Hepatocyte (in vitro differentiated cells): ENCODE measurements at regions not wholly inside any gene's neighbourhood (a gene's known extent, or its start where the extent isn't known, plus 50 kb on each side); places are given as distances from the start of the nearest gene placed in this dataset.

Experiments used
- CTCF ChIP-seq: fragments of 200-600 bp; sonication (generic); IDR thresholded peaks from 2 replicates; pipeline ENCODE4 v1.5.1; 2016; ENCODE audit warnings: antibody characterized with exemption, mild to moderate bottlenecking; ENCODE audit not compliant: poor library complexity
- EZH2 ChIP-seq: fragments of 200-600 bp; sonication (generic); IDR thresholded peaks from 2 replicates; pipeline ENCODE4 v1.6.1; 2016; ENCODE audit warnings: antibody characterized with exemption, mild to moderate bottlenecking, borderline replicate concordance

GRCh38 chr2:186912979-186913378, 64.0 kb upstream of the ZSWIM2 start:
- no peak for TF ChIP-seq CTCF
- TF ChIP-seq EZH2, result no peak
